CD4-positive, alpha-beta T cell treated with Interleukin-17A for 1 hour (primary cell): ENCODE measurements at regions not wholly inside any gene's neighbourhood (a gene's known extent, or its start where the extent isn't known, plus 50 kb on each side); places are given as distances from the start of the nearest gene placed in this dataset.
"Not testable (repeated sequence)": the region's sequence is repeated elsewhere in the genome, so short reads cannot be mapped to it uniquely, and the experiment has no call there.

Experiments used
- DNase-seq: peaks from one replicate; pipeline ENCODE4 v3.0.0-alpha.2; 2020

- no peak for DNase-seq
Measured at GRCh38 chr11:45400591-45400990, 114.5 kb upstream of the SYT13 start.

DNA sequence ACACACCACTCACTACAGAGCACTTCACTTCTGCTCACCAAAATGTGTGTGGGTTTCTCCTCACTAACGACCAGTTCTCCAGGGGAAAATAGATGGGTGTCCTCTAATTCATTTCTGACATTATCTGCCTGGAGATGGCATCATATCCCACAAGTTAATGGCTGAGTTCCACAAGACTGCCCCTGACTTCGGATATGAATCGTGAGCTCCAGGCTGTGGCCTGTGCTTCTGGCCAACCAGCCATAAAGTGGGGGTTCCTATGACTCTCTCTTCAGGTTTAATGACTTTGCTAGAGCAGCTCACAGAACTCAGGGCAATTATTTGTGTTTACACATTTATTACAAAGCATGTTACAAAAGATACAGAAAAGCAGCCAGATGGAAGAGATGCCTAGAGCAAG, 113.0 kb upstream of the SYT13 start:
- DNase-seq, result no peak

DNA sequence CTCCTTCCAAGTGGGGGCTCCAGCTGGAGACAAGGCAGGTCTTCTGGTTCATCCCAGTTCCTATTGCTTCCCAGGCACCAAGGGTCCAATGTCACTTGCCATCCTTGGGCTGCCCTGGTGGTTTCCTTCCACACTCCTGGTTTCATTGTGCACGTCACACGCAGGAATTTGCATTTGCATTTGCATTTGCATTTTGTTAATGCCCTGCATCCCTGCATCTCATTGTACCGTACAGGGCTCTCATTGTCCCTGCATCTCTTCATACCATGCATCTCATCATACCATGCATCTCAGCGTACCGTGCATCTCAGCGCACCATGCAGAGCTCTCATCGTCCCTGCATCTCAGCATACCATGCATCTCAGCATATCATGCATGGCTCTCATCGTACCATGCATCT, 112.2 kb upstream of the SYT13 start:
- DNase-seq, result no peak

DNA sequence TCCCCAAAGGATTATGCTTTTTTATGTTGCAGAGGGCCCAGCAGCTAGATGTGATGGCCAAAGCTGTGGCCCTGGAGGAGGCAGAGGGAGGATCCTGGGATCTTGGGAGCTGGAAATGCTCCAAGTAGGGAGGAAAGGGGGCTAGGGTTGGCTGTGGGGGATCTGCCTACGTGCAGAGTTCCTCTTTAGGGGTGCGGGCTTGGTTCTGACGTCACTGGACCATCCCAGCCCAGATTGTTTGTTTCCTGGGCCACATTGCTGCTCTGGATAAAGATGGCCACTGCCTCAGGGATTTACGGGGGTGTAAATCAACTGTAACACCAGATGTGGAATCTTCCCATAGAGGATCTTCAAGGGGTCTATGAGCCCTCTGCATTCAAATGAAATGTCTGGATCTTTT, 110.3 kb upstream of the SYT13 start:
- no peak for DNase-seq

DNA sequence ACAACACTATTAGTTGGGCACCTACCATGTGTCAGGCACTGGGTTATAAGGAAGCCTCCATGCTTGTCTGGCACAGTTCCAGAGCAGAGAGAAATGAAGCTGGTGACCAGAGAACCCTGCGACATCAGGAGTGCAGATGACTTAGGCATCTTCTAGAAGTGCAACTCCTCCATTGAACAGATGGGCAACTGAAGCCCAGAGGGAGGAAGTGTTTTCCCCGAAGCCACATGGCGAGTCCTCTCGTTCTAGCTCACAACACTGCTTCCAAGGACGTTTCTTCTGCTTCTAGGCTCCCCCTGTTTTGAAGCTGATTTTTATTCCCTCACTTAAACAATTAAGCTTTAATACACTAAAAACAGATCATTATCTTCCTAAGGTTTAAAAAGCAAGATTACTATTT, 109.8 kb upstream of the SYT13 start:
- no peak for DNase-seq

DNA sequence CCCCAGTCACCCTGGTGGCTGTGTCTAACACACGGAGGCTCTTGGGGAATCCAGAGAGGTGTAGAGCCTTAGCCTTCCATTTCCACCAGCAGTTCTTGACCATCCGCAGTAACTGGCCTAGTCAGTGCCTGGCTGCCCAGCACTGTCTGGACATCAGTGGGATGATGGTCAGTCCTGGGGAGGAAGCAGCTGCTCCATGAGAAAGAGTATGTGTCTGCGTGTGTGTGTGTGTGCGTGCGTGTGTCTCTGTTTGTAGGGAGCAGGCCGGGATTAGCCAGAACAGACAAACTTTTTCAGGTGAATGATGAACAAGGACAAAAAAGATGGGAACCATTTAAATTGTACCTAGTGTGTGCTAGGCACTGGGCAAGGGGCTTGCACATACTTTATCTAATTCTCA, 109.3 kb upstream of the SYT13 start:
- no peak for DNase-seq

DNA sequence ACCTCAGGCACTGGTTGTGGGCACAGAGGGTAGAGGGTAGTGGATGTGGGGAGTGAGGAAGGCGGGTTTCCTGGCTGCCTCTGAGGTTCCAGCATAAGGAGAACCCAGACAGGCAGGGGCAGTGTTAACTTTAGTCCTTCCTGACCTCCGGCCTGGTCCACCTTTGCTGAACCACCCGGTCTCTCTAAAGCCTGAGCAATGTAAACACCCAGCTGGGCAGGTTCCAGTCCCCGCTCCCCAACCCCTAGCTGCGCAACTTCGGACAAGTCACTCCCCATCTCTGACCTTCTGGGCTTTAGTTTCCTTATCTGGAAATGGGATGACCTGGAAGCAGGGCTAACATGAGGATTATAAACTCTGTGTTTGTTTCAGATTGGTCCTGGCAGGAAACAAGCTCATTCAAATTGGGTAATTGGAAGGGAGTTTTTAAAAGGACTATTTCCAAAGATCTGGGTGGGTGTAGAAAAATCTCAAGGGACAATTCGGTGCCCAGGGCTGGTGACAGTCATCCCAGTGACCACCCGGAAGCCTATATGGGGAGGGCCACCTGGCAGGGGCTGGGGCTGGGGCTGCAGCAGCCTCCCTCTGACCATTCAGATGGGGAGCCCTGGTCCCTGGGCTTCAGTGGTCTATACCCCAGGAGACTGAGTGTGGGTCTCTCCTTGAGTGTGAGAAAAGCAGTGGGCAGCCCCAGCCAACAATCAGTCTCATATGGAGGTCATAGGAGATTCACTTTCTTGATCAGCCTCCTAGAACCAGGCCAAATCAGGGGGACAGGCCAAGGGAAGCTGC, 108.3 kb upstream of the SYT13 start:
- no peak for DNase-seq

DNA sequence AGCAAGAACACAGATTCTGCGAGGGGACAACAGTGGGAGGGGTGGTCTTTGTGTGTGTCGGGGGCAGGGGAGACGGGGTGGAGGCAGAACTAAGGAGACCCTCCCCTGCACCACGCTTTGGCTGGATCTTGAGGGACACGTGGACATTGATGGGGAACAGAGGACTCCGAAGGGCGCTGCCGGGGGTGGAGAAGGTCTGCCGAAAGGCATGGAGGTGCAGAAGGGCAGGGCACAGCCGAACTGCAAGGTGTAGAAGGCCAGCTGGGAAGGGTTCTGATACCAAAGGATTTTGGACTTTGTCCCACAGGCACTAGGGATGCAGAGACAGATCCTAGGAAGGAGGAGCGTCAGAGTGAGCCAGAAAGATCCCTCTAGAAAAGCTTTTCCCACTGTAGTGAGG, 107.7 kb upstream of the SYT13 start:
- DNase-seq, result no peak

DNA sequence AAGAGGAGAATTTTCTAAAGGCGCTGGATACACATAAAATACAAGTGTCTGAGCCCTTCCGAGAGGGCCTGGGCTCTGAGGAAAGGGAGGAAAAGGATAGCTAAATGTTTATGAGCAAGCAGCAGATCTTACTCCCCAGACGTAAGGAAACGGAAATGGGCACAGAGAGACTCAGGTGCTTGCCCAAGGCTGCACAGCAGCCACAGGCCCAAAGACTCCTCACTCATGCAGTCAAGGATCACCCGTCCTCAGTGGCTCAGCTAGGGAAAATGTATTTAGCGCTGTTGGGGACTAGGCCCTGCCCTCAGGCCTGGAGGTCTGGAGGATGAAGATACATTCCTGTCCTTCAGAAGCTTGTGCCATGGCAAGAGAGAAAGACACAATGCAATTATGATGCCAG, 107.2 kb upstream of the SYT13 start:
- DNase-seq, result no peak

- no peak for DNase-seq
Measured at GRCh38 chr11:45392591-45393091, 106.5 kb upstream of the SYT13 start.

DNA sequence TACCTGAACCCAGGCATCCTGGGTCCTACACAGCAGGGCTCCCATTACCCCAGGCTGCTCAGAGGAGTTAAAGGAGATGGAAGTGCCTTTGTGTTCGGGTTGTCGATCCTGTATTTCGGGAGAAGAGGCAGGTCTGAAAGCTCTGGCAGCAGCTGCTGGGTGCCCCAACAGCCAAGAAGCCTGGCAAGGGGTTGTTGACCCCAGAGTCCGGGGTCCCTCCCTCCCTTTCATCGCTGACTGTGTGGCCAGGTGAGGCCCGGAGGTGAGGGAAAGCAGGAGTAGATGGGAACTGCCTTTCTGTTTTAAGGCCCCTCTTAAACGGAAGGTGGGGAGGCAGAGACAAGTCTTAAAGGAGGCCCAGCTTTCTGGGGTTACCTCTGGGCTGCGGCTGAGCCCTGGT, 106.0 kb upstream of the SYT13 start:
- DNase-seq, result no peak

- DNase-seq, result no peak
Measured at GRCh38 chr11:45391168-45391850, 105.2 kb upstream of the SYT13 start.

- no peak for DNase-seq
Measured at GRCh38 chr11:45390407-45390806, 104.3 kb upstream of the SYT13 start.

- no peak for DNase-seq
Measured at GRCh38 chr11:45388472-45388871, 102.3 kb upstream of the SYT13 start.

DNA sequence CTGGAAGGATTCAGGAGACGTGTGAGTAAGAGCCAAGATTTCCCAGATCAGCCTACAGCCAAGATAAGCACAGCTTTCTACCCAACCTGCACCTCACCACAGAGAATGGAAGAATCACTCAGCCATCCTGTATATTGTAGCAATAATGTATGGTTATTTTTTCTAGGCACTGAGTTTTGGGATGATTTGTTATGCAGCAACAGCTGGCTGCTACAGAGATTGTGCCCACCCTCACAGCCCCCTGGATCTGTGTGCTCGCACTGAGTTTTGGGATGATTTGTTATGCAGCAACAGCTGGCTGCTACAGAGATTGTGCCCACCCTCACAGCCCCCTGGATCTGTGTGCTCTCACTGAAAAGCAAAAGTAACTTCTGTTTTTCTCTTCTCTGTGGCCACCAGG, 101.7 kb upstream of the SYT13 start:
- DNase-seq, result not testable (repeated sequence)

- DNase-seq, result no peak
Measured at GRCh38 chr11:45386972-45387371, 100.8 kb upstream of the SYT13 start.

GRCh38 chr11:45385844-45386243, 99.7 kb upstream of the SYT13 start:
- DNase-seq, result peak; percentile 29

DNA sequence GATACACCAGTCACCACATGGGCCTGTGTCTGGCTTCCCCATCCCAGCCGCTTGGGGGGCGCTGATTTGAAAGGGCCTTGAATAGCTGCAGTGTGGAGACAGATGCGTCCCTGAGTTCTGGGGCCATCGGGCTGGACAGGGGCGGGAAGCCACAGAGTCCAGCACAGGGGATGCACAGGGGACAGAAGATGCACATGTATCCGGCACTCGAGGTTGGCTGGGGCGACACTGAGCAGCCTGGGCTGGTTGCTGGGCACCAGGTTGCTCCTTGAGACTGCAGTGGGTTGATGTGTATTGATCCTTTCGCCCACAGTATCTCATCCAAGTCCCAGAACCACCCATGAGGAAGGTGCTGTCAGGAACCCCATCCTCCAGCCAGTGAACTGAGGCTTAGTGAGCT, 99.3 kb upstream of the SYT13 start:
- DNase-seq, result no peak

DNA sequence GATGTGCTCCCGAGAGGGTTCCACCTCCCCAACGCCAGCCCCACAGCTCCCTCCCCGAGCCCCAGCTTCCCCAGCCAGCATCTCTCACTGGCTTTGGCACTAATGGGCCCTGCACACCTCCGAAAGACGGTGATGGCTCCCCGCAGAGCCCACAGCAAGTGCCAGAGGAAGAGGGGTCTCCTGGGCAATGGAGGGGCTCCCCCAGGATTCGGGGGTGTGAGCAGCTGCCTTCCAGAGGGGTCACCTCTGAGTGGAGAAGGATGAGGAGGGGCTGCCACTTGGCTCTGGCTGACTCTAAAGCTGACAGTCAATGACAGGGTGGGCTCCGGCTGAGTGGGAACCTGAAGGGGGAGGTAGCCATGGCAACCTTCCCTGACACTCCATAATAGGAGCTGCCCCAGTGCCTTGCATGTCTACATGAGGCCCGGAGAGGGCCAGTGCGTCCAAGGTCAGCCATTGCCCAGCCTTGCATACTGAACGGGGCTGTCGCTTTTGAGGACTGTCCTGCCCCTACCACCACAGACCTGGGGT, 98.6 kb upstream of the SYT13 start:
- DNase-seq, result no peak

- no peak for DNase-seq
Measured at GRCh38 chr11:45384016-45384415, 97.9 kb upstream of the SYT13 start.

DNA sequence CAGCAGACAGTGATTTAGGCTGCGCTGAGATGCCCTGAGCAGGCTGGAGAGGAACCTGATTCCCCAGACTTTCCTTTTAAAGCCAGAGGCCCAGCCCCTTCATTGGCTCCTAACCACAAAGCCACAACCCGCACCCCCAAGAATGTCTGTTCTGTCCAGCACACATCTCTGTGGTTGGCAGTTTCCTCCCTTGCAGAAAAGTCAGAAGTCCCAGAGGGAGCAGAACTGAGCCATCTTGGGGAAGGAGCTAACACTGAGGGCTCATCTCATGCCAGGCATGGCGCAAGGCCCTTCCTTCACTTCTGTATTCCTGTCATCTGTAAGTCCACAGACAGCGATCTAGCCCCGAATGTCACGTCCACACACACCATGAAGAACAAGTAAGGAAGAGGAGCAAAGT, 97.1 kb upstream of the SYT13 start:
- DNase-seq, result peak; percentile 10

DNA sequence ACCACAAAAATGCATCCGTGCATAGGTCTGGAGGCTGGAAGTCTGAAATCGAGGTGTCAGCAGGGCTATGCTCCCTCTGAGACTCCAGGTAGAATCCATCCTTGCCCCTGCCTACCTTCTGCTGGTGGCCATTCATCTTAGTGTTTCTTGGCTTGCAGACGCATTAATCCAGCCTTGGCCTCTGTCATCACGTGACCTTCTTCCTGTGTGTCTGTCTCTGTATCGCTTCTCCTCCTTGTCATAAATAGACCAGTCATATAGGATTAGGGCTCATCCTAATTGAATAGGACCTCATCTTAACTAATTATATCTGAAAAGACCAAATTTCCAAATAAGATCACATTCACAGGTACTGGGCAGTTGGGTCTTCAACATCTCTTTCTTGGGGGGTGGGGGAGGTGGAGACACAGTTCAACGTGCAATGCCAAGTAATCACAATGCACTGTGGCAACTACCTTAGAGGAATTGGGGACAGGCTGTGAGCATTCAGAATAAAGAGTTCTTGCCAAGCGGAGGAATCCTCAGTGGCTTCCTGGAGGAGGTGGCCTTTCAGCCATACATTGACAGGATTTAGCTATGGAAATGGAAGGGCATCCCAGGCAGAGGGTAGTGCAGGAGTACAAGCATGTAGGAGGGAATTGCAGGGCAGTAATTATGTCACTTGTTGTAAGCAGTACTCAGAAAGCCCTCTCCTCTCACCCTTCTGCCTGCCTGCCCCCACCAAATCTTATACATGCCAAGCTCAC, 96.2 kb upstream of the SYT13 start:
- DNase-seq, result peak; percentile 2

DNA sequence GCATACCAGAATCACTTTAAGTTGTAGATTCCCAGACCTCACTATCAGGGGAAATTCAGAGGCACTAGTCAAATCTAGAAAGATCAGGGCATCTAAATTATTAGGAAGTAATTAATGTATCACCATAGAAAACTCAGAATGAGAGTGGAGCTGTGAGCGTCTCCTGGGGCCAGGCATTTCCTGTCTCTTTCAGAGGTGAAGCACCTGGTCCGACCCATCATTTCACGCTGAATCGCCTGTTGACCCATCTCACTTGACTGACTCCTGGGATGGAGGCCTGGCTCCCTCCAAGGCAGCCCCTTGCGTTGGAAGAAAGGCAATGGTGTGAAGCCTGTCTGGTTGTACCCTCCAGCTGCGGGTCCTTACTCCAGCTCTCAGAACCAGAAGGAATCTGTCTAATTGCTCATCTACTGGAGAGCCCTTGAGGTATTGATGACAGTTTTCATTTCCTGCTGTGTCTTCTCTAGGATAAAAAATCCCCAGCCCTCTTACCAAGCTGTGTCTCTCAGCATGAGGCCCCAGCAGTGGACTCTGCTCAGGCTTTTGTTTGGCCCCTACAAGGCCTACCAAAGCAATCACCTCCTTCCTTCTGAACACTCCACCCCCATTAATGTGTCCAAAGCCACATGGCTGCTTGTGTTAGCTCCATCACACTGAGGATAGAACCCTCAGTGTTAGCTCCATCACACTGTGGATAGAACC, 93.2 kb upstream of the SYT13 start:
- DNase-seq, result no peak
